ENCODE measurements at regions not wholly inside any gene's neighbourhood (a gene's known extent, or its start where the extent isn't known, plus 50 kb on each side); places are given as distances from the start of the nearest gene placed in this dataset.

- TF ChIP-seq CTCF (IDR thresholded peaks at IDR 0.05): no peak
- intact Hi-C loops (cut with DNase I): no loop called here
- H3K27ac ChIP-seq: no peak overlapping the region
- H3K4me1 ChIP-seq: no peaks in the 10 kb centered on the region
- H3K36me3 ChIP-seq: no peaks in the 10 kb centered on the region
- H3K4me3 ChIP-seq: no peak overlapping the region
- no peak for DNase-seq (ENCODE audit: low spot score in 2 of 2)
- peaks cover 0 to 13% of the 10 kb centered on the region in 2 donors for H3K9me3 ChIP-seq
- no peaks in the 10 kb centered on the region for H3K27me3 ChIP-seq
These were observed 178.3 kb upstream of the GYPA start for GRCh38 chr4:144318797-144319196.

DNA sequence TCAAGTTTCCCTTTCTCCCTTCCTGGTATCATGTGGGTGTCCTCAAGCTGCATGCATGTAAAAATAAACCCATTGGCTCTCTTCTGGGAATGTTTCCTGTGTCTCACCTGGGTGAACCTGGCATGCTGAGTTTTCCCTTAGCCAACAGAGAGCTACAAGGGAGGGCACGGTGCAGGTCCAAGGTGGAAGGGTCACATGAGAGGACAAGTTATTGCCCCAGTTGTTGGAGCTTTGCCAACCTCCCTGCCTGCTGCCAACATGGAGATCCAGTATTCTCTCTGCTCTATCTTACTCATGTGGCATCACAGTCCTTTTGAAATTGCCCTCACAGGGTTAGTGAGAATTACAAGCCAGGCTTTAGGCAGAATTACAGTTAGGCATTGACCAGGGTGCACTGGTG, 196.1 kb upstream of the GYPA start:
- no peaks in the 10 kb centered on the region for H3K27me3 ChIP-seq
- no peak for TF ChIP-seq CTCF (IDR thresholded peaks at IDR 0.05)
- intact Hi-C loops (cut with DNase I): no loop called here
- H3K4me3 ChIP-seq: no peak overlapping the region
- H3K9me3 ChIP-seq: no peaks in the 10 kb centered on the region
- no peaks in the 10 kb centered on the region for H3K36me3 ChIP-seq
- no peaks in the 10 kb centered on the region for H3K4me1 ChIP-seq
- DNase-seq (ENCODE audit: low spot score in 2 of 2): no peak
- no peak overlapping the region for H3K27ac ChIP-seq

- no peak for TF ChIP-seq CTCF (IDR thresholded peaks at IDR 0.05)
- Histone ChIP-seq H3K4me1 (no peaks in the 10 kb centered on the region), H3K27ac (no peak overlapping the region), H3K9me3 (no peaks in the 10 kb centered on the region), H3K36me3 (no peaks in the 10 kb centered on the region), H3K4me3 (no peak overlapping the region), H3K27me3 (no peaks in the 10 kb centered on the region)
- intact Hi-C loops (cut with DNase I): no loop called here
- no peak for DNase-seq (ENCODE audit: low spot score in 2 of 2)
These were observed 197.6 kb upstream of the GYPA start for GRCh38 chr4:144338148-144338547.

GRCh38 chr4:144338834-144339233, 198.3 kb upstream of the GYPA start:
- intact Hi-C loops (cut with DNase I): no loop called here
- no peak for DNase-seq (ENCODE audit: low spot score in 2 of 2)
- TF ChIP-seq CTCF (IDR thresholded peaks at IDR 0.05): no peak

DNA sequence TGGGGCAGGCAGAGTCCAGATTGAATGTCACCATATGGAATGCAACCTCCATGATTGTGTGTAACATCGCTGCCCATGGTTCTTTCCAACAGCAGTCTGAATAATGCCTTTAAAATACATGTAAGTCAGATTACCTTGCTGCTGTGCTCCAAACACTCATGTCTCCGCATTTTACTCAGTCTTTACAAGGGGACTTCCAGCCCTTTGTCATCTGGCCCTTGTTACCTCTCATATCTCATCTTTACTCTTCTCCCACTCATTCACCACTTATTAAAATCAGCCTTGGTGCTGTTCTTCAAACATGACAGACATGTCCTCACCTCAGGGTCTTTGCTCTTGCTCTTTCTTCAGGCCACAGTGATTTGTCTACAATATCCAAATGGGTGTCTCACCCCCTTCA, 200.4 kb upstream of the GYPA start:
- no peak overlapping the region for H3K4me3 ChIP-seq
- H3K9me3 ChIP-seq: no peaks in the 10 kb centered on the region
- TF ChIP-seq CTCF (IDR thresholded peaks at IDR 0.05): no peak
- no peak overlapping the region for H3K27ac ChIP-seq
- no peaks in the 10 kb centered on the region for H3K4me1 ChIP-seq
- H3K27me3 ChIP-seq: no peaks in the 10 kb centered on the region
- intact Hi-C loops (cut with DNase I): no loop called here
- H3K36me3 ChIP-seq: no peaks in the 10 kb centered on the region
- DNase-seq (ENCODE audit: low spot score in 2 of 2): no peak

More at GRCh38 chr4:144338834-144339233, 198.3 kb upstream of the GYPA start:
- Histone ChIP-seq H3K27me3 (no peaks in the 10 kb centered on the region), H3K9me3 (no peaks in the 10 kb centered on the region), H3K36me3 (no peaks in the 10 kb centered on the region), H3K4me1 (no peaks in the 10 kb centered on the region), H3K27ac (no peak overlapping the region), H3K4me3 (no peak overlapping the region)
